ENCODE measurements at regions not wholly inside any gene's neighbourhood (a gene's known extent, or its start where the extent isn't known, plus 50 kb on each side); places are given as distances from the start of the nearest gene placed in this dataset.

GRCh38 chr18:41390309-41390708 is 564.7 kb upstream of the PIK3C3 start:
- no peak for DNase-seq (ENCODE audit: low read depth in 4 of 4, low spot score in 3 of 4)

GRCh38 chr18:41378598-41378997 is 576.4 kb upstream of the PIK3C3 start:
- peak in 1 of 4 donors; percentile 42 for DNase-seq (ENCODE audit: low read depth in 4 of 4, low spot score in 3 of 4)

DNA sequence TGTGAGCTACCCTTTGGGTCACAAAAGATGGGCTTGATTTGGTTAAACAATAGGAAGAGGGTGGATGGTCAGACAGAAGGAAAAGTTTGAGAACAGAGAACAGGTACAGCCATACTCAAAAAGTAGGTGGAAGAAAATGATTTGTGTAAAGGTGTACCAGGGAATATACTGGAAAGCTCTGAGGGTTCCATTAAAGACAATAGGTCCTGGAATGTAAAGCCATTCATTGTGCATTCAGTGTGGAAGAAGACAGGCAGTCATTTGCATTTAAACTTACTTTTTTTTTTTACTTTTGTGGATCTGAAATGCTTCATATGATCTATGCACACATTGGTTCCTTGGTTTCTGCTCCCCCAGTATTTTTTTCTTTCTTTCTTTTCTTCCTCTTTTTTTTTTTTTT is 581.4 kb upstream of the PIK3C3 start:
- DNase-seq (ENCODE audit: low read depth in 4 of 4, low spot score in 3 of 4), result no peak

DNA sequence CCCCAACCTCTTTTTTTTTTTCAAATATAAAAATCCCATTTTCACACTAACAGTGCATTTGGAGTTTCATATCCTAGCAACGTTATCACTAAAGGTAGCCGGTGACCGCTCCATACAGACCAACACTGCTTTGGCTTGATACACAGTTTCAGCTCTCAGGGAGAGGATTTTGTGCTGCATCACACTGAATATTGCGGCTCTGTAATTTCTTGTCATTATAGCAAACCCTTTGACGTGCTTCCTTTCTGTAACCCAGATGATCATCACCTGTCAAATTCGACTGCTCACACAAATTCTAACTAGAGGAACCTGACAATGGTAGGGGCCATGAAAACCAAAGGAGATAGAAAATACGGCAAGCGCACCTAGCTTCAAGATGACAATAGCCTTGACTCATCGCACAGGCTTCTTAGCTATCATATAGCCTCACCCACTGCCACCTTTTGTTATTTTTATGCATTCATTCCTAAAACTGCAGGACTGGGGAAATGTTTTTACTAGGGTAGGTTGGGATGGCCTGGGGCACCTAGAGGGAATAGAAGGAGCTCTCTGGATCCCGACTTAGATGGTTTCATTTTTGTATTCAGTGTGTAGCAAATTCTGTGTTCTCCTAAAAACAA is 582.9 kb upstream of the PIK3C3 start:
- no peak for DNase-seq (ENCODE audit: low read depth in 4 of 4, low spot score in 3 of 4)

- DNase-seq (ENCODE audit: low read depth in 4 of 4, low spot score in 3 of 4), result no peak
Observed at GRCh38 chr18:41371156-41372045, 583.6 kb upstream of the PIK3C3 start.

GRCh38 chr18:41370740-41371139 is 584.3 kb upstream of the PIK3C3 start:
- no peak for DNase-seq (ENCODE audit: low read depth in 4 of 4, low spot score in 3 of 4)

DNA sequence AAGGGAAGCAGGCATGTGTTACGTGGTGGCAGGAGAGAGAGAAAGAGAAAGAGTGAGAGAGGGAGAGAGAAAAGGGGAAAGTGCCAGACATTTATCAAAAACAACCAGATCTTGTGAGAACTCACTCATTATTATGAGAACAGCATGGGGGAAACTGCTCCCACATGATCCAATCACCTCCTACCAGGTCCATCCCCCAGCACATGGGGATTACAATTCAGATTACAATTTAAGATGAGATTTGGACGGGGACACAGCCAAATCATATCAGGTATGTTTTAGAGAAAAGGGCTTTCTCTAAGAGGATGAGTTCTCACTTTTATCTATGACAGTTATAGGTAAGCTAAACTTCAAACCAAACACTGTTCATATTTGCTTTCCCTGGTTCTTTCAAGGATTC is 597.3 kb upstream of the PIK3C3 start:
- DNase-seq (ENCODE audit: low read depth in 4 of 4, low spot score in 3 of 4), result no peak

- peak in 1 of 4 donors; percentile 14 for DNase-seq (ENCODE audit: low read depth in 4 of 4, low spot score in 3 of 4)
Observed at GRCh38 chr18:41353777-41354528, 601.1 kb upstream of the PIK3C3 start.

DNA sequence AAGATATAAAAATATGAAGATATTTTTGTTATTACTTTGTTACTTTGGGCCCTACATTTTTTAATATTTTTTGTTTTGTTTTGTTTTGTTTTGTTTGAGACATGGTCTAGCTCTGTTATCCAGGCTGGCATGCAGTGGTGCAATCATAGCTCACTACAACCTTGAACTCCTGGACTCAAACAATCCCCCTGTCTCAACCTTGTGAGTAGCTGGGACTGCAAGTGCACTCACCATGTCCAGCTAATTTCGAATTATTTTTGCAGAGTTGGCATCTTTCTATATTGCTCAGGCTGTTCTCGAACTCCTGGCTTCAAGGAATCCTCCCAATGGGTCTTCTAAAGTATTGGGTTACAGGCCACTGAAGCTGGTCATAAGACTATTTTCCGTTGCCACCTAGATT is 603.6 kb upstream of the PIK3C3 start:
- DNase-seq (ENCODE audit: low read depth in 4 of 4, low spot score in 3 of 4), result no peak

GRCh38 chr18:41347057-41347456 is 608.0 kb upstream of the PIK3C3 start:
- no peak for DNase-seq (ENCODE audit: low read depth in 4 of 4, low spot score in 3 of 4)

DNA sequence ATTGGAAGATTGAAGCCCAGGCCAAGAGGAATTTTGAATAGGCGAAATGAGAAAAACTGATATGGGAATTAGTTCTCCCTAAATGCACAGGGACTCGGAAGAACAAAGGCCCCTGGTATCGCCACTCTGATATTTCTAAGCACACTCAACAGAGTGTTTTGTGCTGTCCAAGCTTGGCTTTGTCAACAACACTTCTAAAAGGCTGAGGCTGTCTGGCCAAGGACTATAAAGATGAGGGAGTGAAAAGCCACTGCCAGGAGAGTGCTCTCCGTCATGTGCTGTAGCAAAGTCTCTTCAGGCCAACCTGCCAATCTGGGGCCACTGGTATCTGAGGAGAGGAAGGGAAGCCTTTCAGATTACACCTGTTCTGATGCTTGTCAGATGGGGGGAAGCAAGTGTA is 611.2 kb upstream of the PIK3C3 start:
- no peak for DNase-seq (ENCODE audit: low read depth in 4 of 4, low spot score in 3 of 4)

- no peak for DNase-seq (ENCODE audit: low read depth in 4 of 4, low spot score in 3 of 4)
Observed at GRCh38 chr18:41338341-41338740, 616.7 kb upstream of the PIK3C3 start.

- no peak for DNase-seq (ENCODE audit: low read depth in 4 of 4, low spot score in 3 of 4)
Observed at GRCh38 chr18:41331661-41332060, 623.4 kb upstream of the PIK3C3 start.

DNA sequence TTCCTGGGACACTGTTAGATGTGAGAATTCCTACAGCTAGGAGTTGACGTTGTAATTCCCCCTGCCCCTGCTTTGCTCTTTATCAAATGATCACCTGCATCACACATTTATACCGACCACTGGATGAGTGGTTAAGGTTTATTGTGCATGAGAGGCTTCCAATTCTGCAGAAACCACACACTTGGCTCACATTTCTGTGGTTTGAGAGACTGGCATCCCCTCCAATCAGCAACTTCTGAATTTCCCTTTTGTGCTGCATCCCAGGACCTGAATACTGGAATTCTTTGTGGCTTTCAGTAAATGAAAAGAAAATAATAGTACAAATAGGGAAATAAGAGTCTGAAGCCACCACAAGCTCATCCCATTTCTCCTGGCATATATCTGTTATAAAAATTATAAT is 628.7 kb upstream of the PIK3C3 start:
- no peak for DNase-seq (ENCODE audit: low read depth in 4 of 4, low spot score in 3 of 4)

DNA sequence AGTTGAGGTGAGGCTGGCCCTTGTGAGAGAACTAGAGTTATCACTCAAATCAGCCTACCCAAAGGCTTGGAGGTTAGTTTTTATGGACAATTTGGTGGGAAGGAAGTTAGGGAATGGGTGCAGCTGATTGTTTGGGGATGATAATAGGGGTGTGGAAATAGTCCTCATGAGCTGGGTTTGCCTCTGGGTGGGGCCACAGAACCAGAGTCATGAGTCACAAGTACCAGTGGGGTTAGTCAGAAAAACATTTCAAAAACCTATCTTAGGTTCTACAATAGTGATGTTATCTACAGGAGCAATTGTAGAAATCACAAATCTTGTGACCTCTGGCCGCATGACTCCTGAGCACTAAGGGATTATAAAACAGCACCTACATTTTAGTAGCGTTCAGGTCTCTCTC is 630.1 kb upstream of the PIK3C3 start:
- no peak for DNase-seq (ENCODE audit: low read depth in 4 of 4, low spot score in 3 of 4)

GRCh38 chr18:41324020-41324791 is 630.8 kb upstream of the PIK3C3 start:
- DNase-seq (ENCODE audit: low read depth in 4 of 4, low spot score in 3 of 4), result no peak

DNA sequence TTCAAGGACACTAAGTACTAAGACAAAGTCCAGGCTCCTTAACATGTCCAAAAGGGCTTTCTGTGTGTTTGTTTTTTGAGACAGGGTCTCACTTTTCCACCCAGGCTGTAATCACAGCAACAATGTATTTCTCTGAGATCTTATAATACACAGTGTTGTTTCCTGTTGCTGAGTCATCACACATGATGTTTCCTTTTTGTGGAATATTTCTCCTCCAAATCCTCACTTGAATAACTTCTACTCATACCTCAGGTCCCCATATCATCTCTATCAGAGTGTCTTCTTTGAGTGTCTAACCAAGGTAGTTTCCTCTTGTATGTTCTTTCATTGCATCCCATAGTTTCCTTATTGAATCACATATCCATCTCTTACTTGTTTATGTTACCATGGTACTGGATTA is 632.0 kb upstream of the PIK3C3 start:
- no peak for DNase-seq (ENCODE audit: low read depth in 4 of 4, low spot score in 3 of 4)

- peak in 2 of 4 donors; percentile 6 to 20 for DNase-seq (ENCODE audit: low read depth in 4 of 4, low spot score in 3 of 4)
Observed at GRCh38 chr18:41320100-41320499, 634.9 kb upstream of the PIK3C3 start.

- no peak for DNase-seq (ENCODE audit: low read depth in 4 of 4, low spot score in 3 of 4)
Observed at GRCh38 chr18:41315134-41315533, 639.9 kb upstream of the PIK3C3 start.
